T47D (cell line): ENCODE measurements at regions not wholly inside any gene's neighbourhood (a gene's known extent, or its start where the extent isn't known, plus 50 kb on each side); places are given as distances from the start of the nearest gene placed in this dataset.

Source experiments
- DNase-seq, 2 experiments: peaks; one replicate each; pipeline versions ENCODE4 v3.0.0 to v3.0.0-alpha.2; 2011 to 2012; ENCODE audit warnings: low read depth in 1 of 2, low spot score in 1 of 2
- JUND ChIP-seq: IDR thresholded peaks from 2 replicates; pipeline ENCODE4 v1.6.1; 2012; ENCODE audit warnings: low read depth
- in situ Hi-C: cut with HindIII; loops from 2 replicates; pipeline ENCODE4 v1.10.0; 2016; ENCODE audit warnings: low sequenced_read_pairs, low pct_unique_long_range_greater_than_20kb

- DNase-seq: no peak
- in situ Hi-C loops: no loop called here
- TF ChIP-seq JUND: no peak
Observed at GRCh38 chr6:150668900-150669302, 69.2 kb downstream of the PLEKHG1 start.

DNA sequence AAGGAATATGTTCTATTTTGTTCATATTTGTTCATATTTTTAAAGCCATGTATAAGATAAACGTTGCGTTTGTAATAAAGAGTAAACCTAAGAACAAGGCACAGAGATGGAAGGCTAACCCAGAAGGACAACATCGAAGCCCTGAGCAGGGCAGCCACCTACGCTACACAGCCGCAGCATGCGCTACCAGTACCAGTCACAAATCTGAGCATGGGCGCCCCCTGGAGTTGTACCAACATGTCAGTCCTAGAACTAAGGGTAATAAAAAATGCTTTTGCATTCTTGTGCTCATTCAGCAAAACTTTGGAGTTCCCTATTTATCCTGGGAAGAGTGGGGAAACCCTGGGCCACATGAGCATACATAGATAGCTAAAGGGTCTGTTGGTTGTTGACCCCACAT is 70.6 kb downstream of the PLEKHG1 start:
- no peak for TF ChIP-seq JUND
- DNase-seq: no peak
- in situ Hi-C loops: no loop called here

DNA sequence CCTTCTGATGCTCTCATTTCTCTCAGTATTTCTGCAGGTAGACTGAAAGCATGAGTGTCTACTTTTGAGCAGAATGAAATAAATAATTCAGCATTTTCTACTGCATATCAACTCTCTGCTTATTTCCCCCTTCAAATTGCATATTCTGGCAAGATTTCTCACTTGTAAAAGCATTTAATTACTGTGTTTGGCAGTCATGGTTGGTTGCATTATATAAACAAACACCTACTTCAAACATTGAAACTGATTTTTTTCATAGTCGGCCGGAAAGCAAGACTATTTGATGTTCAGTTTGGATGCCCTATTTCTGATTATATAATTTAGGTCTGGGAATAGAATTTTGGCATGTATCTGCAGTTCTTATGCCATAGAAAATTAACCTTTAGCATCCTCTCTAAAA is 73.1 kb downstream of the PLEKHG1 start:
- DNase-seq: no peak
- in situ Hi-C loops: no loop called here
- no peak for TF ChIP-seq JUND

GRCh38 chr6:150673720-150674346 is 74.1 kb downstream of the PLEKHG1 start:
- no peak for TF ChIP-seq JUND
- no peak for DNase-seq
- in situ Hi-C loops: no loop called here

GRCh38 chr6:150676344-150676743 is 76.7 kb downstream of the PLEKHG1 start:
- DNase-seq: peak in 1 of 2 experiments; percentile 3
- TF ChIP-seq JUND: no peak
- in situ Hi-C loops: no loop called here

DNA sequence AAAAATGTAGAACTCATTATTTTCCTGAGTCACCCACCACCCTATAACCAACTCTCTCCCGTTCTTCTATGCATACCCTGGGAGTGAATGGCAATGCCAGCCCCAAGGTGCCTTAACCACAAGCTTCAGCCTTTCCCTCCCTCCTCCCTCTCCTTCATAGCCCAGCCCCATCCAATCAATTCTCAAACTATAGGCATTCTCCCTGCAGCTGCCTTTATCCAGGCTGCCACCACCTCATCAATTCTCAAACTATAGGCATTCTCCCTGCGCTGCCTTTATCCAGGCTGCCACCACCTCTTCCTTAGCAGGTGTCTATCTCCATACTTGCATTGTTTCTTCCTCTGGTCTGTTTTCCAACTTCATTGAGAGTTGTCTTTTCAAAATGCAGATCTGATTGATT is 77.1 kb downstream of the PLEKHG1 start:
- in situ Hi-C loops: no loop called here
- DNase-seq: no peak
- TF ChIP-seq JUND: no peak

- no peak for DNase-seq
- TF ChIP-seq JUND: no peak
- in situ Hi-C loops: no loop called here
Observed at GRCh38 chr6:150680510-150680909, 80.8 kb downstream of the PLEKHG1 start.

- in situ Hi-C loops: no loop called here
- TF ChIP-seq JUND: no peak
- no peak for DNase-seq
Observed at GRCh38 chr6:150681578-150682395, 82.1 kb downstream of the PLEKHG1 start.

DNA sequence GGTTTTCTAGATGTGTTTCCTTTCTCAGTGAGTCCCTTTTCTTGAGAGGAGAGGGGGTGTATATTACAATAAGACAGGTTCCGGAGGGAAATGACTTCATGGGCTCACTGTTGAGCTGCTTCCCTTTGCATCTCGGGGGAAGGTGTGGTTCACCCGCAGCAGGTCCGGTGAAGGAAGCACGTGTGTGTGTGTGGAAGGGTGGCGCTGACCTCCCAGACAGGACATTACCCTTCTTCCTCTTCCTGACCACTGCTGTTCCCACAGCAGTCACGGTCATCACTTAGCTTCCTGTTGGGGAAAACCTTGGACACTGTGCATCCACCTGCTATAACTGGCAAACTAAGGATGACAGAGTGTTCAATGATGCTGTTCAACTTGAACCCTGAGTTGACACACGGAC is 83.6 kb downstream of the PLEKHG1 start:
- in situ Hi-C loops: no loop called here
- TF ChIP-seq JUND: no peak
- DNase-seq: no peak

- no peak for DNase-seq
- in situ Hi-C loops: no loop called here
- TF ChIP-seq JUND: no peak
Observed at GRCh38 chr6:150684161-150684560, 84.5 kb downstream of the PLEKHG1 start.

DNA sequence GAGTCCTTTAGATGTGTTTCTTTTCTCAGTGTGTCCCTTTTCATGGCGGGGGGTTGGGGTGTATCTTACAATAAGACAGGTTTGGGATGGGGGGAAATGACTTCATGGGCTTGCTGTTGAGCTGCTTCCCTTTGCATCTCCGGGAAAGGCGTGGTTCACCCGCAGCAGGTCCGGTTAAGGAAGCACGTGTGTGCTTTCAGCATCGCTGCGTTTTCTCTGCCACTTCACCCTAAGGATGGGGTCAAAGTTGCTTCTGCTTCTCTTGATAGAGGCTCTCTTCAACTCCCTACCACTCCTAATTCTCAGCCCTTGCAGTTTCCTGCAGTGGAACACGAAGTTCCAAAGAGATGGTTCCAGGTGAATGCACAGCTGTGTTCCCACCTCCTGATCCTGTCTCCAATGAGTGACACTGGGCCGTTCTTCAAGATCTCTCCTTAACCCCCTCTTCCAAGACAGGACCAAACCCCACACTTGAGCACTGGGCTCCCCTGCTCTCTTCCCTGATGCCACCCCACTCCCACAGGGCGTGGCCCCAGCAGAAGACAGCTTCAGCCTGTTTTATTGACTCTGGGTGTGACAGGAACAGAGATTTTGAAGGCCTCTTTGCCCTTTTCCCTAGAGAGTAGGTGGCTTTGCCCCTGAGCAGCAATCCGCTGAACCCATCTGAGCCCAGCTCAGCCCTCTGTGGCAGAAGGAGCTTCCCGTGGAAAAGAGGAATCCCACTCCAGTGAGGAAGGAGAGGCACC is 85.2 kb downstream of the PLEKHG1 start:
- DNase-seq: no peak
- in situ Hi-C loops: no loop called here
- no peak for TF ChIP-seq JUND

- TF ChIP-seq JUND: no peak
- in situ Hi-C loops: no loop called here
- peak in 1 of 2 experiments; percentile 47 for DNase-seq
Observed at GRCh38 chr6:150685860-150686259, 86.2 kb downstream of the PLEKHG1 start.

DNA sequence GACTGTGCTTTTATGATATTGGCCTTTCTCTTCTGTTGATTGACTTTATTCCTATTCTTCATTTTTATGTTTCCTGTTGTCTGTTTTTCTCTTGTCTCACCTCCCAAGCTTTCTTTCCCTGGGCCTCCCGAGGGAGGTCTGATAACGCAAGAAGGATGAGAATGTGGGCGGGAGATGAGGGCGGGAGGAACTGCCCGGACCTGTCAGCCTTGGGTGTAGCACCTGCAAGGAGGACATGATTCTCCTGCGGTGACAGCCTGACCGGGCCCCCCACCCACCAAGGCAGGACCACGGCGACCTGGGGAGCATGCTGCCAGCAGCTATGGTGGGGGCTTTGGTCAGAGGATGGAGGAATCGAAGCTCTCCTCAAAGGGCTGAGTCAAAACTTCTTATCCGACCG is 86.9 kb downstream of the PLEKHG1 start:
- TF ChIP-seq JUND: no peak
- in situ Hi-C loops: no loop called here
- DNase-seq: no peak
